HG03442 (cell line): ENCODE measurements at regions not wholly inside any gene's neighbourhood (a gene's known extent, or its start where the extent isn't known, plus 50 kb on each side); places are given as distances from the start of the nearest gene placed in this dataset.
"Not testable (repeated sequence)": the region's sequence is repeated elsewhere in the genome, so short reads cannot be mapped to it uniquely, and the experiment has no call there.

Source experiments
- ATAC-seq: cut with Tn5 transposase; IDR thresholded peaks from one replicate; pipeline ENCODE4 v1.9.1; 2021; ENCODE audit warnings: mild to moderate bottlenecking, moderate library complexity; ENCODE audit not compliant: unreplicated experiment

- ATAC-seq = no peak
Measured at GRCh38 chr22:25482091-25482760, 82.2 kb upstream of the GRK3 start.

- no peak for ATAC-seq
Measured at GRCh38 chr22:25482868-25483639, 81.4 kb upstream of the GRK3 start.

- no peak for ATAC-seq
Measured at GRCh38 chr22:25483931-25484330, 80.5 kb upstream of the GRK3 start.

- no peak for ATAC-seq
Measured at GRCh38 chr22:25484521-25485315, 79.8 kb upstream of the GRK3 start.

- ATAC-seq = no peak
Measured at GRCh38 chr22:25485626-25486545, 78.6 kb upstream of the GRK3 start.

- ATAC-seq = no peak
Measured at GRCh38 chr22:25487508-25487907, 77.0 kb upstream of the GRK3 start.

GRCh38 chr22:25488244-25489020 lies 76.0 kb upstream of the GRK3 start:
- no peak for ATAC-seq

- ATAC-seq = no peak
Measured at GRCh38 chr22:25489947-25490346, 74.5 kb upstream of the GRK3 start.

- ATAC-seq = no peak
Measured at GRCh38 chr22:25490896-25491295, 73.6 kb upstream of the GRK3 start.

GRCh38 chr22:25492162-25492561 lies 72.3 kb upstream of the GRK3 start:
- no peak for ATAC-seq

GRCh38 chr22:25492841-25493734 lies 71.4 kb upstream of the GRK3 start:
- ATAC-seq = no peak

GRCh38 chr22:25493794-25494193 lies 70.7 kb upstream of the GRK3 start:
- no peak for ATAC-seq

- peak; percentile 73 for ATAC-seq
Measured at GRCh38 chr22:25494774-25495173, 69.7 kb upstream of the GRK3 start.

GRCh38 chr22:25495285-25495684 lies 69.2 kb upstream of the GRK3 start:
- no peak for ATAC-seq

GRCh38 chr22:25496396-25497064 lies 67.9 kb upstream of the GRK3 start:
- no peak for ATAC-seq

GRCh38 chr22:25497181-25497641 lies 67.3 kb upstream of the GRK3 start:
- no peak for ATAC-seq

GRCh38 chr22:25497716-25498115 lies 66.8 kb upstream of the GRK3 start:
- no peak for ATAC-seq

GRCh38 chr22:25500671-25501070 lies 63.8 kb upstream of the GRK3 start:
- not testable (repeated sequence) for ATAC-seq
